Nephron (organoid): ENCODE measurements at regions not wholly inside any gene's neighbourhood (a gene's known extent, or its start where the extent isn't known, plus 50 kb on each side); places are given as distances from the start of the nearest gene placed in this dataset.

Experiments
- H3K27ac Mint-ChIP-seq, 3 experiments: 2 replicates each; pipeline ENCODE4 v1.8.0; 2020; ENCODE audit warnings: mixed read lengths in 3 of 3, mild to moderate bottlenecking in 2 of 3, moderate library complexity in 1 of 3
- H3K27me3 Mint-ChIP-seq: 2 replicates; pipeline ENCODE4 v1.8.0; 2021; ENCODE audit warnings: low read depth, mild to moderate bottlenecking, moderate library complexity, mixed read lengths
- H3K36me3 Mint-ChIP-seq: 2 replicates; pipeline ENCODE4 v1.8.0; 2020; ENCODE audit warnings: low read depth, mixed read lengths
- H3K4me1 Mint-ChIP-seq: 2 replicates; pipeline ENCODE4 v1.8.0; 2020; ENCODE audit warnings: mixed read lengths
- H3K4me3 Mint-ChIP-seq, 3 experiments: 2 replicates each; pipeline ENCODE4 v1.8.0; 2020; ENCODE audit warnings: mild to moderate bottlenecking in 3 of 3, mixed read lengths in 3 of 3, moderate library complexity in 2 of 3
- H3K9me3 Mint-ChIP-seq: 2 replicates; pipeline ENCODE4 v1.8.0; 2020; ENCODE audit warnings: mixed read lengths
- CTCF ChIP-seq, 3 experiments: fragments of 200-600 bp; sonication (generic); IDR thresholded peaks; one replicate each; pipeline ENCODE4 v1.5.0; 2021; ENCODE audit warnings: antibody characterized with exemption in 3 of 3; ENCODE audit not compliant: unreplicated experiment in 3 of 3

DNA sequence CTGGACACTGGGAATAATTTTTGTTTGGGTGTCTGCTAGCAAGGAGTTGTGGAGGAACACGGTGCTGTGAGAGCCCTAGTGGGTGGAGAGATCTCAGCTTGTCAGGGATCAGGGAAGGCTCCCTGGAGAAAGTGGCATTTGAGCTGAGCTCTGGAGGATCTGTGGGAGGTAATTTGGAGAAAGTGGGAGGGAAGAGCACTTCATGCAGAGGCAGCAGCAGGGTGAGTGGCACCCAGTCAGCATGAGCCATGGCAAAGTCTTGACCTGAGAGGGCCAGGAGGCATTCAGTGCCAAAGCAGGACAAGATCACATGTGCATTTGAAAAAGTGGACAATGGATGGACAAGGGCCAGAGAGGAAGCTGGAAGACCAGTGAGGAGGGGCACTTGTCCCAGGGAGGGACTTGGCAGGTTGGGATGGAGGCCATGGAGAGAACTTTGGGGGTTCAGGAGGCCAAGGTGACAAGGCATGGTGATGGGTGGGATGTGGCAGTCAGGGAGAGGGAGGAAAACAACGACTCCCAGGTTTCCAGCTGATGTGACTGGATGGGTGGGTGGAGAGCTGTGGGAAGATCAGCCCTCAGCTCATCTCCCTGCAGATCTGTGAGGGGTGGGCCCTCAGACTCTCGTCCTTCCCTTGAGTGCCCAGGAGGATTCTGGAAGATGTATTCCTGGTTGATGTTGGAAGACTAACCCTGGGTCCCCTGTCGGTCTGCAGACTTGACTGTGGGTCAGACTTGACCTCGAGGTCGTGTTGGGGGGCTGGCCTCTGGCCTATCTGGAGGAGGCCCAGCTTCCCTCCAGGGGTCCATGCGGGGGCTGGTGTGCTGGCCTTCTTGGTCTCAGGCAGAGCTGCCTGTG lies 68.9 kb upstream of the PITX1 start:
- Mint-ChIP-seq H3K4me3 (no peak overlapping the region), H3K36me3 (peaks cover 3% of the 10 kb centered on the region), H3K27me3 (peaks cover 4% of the 10 kb centered on the region), H3K9me3 (peaks cover 3% of the 10 kb centered on the region), H3K27ac (peak overlapping the region in 2 of 3 experiments; percentile 31 to 47), H3K4me1 (peaks cover 19% of the 10 kb centered on the region)
- TF ChIP-seq CTCF (IDR thresholded peaks at IDR 0.05; ENCODE audit: unreplicated experiment in 3 of 3) = no peak

GRCh38 chr5:135100431-135100830 lies 66.4 kb upstream of the PITX1 start:
- H3K36me3 Mint-ChIP-seq = no peaks in the 10 kb centered on the region
- no peak for TF ChIP-seq CTCF (IDR thresholded peaks at IDR 0.05; ENCODE audit: unreplicated experiment in 3 of 3)
- peaks cover 5% of the 10 kb centered on the region for H3K27me3 Mint-ChIP-seq
- H3K9me3 Mint-ChIP-seq = no peaks in the 10 kb centered on the region
- H3K4me3 Mint-ChIP-seq = no peak overlapping the region
- no peaks in the 10 kb centered on the region for H3K4me1 Mint-ChIP-seq
- no peak overlapping the region for H3K27ac Mint-ChIP-seq

DNA sequence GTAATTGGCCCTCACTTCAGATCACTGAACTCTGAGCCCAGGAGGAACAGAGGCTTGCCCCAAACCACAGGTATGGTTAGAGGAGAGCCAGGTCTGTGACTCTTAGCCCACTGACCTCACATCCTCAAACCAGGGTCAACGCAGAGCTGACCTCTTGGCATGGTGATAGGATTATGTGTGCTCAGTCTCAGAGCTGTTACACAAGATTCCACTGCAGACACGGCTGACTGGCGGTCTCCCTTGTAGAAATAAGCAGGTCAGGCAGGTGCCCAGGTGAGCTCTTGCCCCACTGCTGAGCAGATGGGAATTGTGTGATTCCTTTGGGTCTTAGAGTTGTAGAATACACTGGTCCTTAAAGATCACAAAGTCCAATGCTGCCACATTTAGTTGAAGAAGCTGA lies 66.0 kb upstream of the PITX1 start:
- H3K9me3 Mint-ChIP-seq = no peaks in the 10 kb centered on the region
- H3K27me3 Mint-ChIP-seq = peaks cover 5% of the 10 kb centered on the region
- no peak for TF ChIP-seq CTCF (IDR thresholded peaks at IDR 0.05; ENCODE audit: unreplicated experiment in 3 of 3)
- H3K27ac Mint-ChIP-seq = no peak overlapping the region
- no peaks in the 10 kb centered on the region for H3K4me1 Mint-ChIP-seq
- H3K4me3 Mint-ChIP-seq = no peak overlapping the region
- no peaks in the 10 kb centered on the region for H3K36me3 Mint-ChIP-seq

- no peak overlapping the region for H3K27ac Mint-ChIP-seq
- no peak overlapping the region for H3K4me3 Mint-ChIP-seq
- H3K27me3 Mint-ChIP-seq = peaks cover 5% of the 10 kb centered on the region
- no peaks in the 10 kb centered on the region for H3K36me3 Mint-ChIP-seq
- no peaks in the 10 kb centered on the region for H3K9me3 Mint-ChIP-seq
- no peaks in the 10 kb centered on the region for H3K4me1 Mint-ChIP-seq
- no peak for TF ChIP-seq CTCF (IDR thresholded peaks at IDR 0.05; ENCODE audit: unreplicated experiment in 3 of 3)
These were observed 63.4 kb upstream of the PITX1 start for GRCh38 chr5:135097390-135097789.

DNA sequence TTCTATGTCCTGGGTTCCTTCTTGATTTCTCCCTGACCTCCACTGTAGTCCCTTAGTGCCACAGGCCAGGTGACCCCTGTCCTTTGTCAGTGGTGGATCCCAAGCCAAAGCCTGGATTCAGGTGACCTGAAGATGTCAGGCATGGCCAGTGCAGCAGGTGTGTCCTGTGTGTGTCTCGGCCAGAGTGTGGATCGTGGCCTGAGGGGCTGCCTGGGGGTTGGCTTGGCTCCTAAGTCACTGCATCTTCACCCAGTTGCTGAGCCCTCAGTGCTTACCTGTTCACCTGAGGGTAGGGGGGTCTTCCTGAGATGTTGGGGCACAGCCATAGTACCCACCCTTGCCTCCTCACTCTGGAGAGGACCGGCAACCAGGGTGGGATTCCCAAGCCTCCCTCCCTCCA lies 61.8 kb upstream of the PITX1 start:
- H3K36me3 Mint-ChIP-seq = no peaks in the 10 kb centered on the region
- peaks cover 5% of the 10 kb centered on the region for H3K27me3 Mint-ChIP-seq
- TF ChIP-seq CTCF (IDR thresholded peaks at IDR 0.05; ENCODE audit: unreplicated experiment in 3 of 3) = no peak
- H3K9me3 Mint-ChIP-seq = no peaks in the 10 kb centered on the region
- no peak overlapping the region for H3K27ac Mint-ChIP-seq
- H3K4me3 Mint-ChIP-seq = no peak overlapping the region
- no peaks in the 10 kb centered on the region for H3K4me1 Mint-ChIP-seq
